Loucy (cell line): ENCODE measurements at regions not wholly inside any gene's neighbourhood (a gene's known extent, or its start where the extent isn't known, plus 50 kb on each side); places are given as distances from the start of the nearest gene placed in this dataset.

ENCODE experiments used
- H2AFZ ChIP-seq: fragments of 200-600 bp; sonication (generic); 2 replicates; pipeline ENCODE4 v1.6.0; 2016; ENCODE audit warnings: antibody characterized with exemption, mild to moderate bottlenecking, low read length, moderate library complexity
- H3F3A ChIP-seq: fragments of 200-600 bp; 2 replicates; pipeline ENCODE4 v1.6.0; 2016; ENCODE audit warnings: antibody characterized with exemption, low read depth, mild to moderate bottlenecking
- H3K27me3 ChIP-seq: fragments of 200-600 bp; sonication (generic); 2 replicates; pipeline ENCODE4 v1.6.1; 2014; ENCODE audit warnings: low read length, mild to moderate bottlenecking; ENCODE audit not compliant: insufficient read depth, poor library complexity, severe bottlenecking
- H3K36me3 ChIP-seq: fragments of 200-600 bp; sonication (generic); 2 replicates; pipeline ENCODE4 v1.6.1; 2016; ENCODE audit warnings: low read length; ENCODE audit not compliant: insufficient read depth
- H3K4me1 ChIP-seq: fragments of 200-600 bp; sonication (generic); 2 replicates; pipeline ENCODE4 v1.5.1; 2014; ENCODE audit warnings: low read length, mild to moderate bottlenecking; ENCODE audit not compliant: insufficient read depth, poor library complexity, severe bottlenecking
- H3K4me2 ChIP-seq: fragments of 200-600 bp; sonication (generic); 2 replicates; pipeline ENCODE4 v1.6.0; 2014; ENCODE audit warnings: antibody characterized with exemption, low read length, low read depth, mild to moderate bottlenecking; ENCODE audit not compliant: poor library complexity, severe bottlenecking
- H3K4me3 ChIP-seq: fragments of 200-600 bp; sonication (generic); 2 replicates; pipeline ENCODE4 v1.5.1; 2014; ENCODE audit warnings: low read length, mild to moderate bottlenecking, mixed read lengths; ENCODE audit not compliant: poor library complexity, severe bottlenecking
- H3K79me2 ChIP-seq: fragments of 200-600 bp; sonication (generic); 2 replicates; pipeline ENCODE4 v1.6.1; 2014; ENCODE audit warnings: low read length; ENCODE audit not compliant: insufficient read depth
- H3K9ac ChIP-seq: fragments of 200-600 bp; sonication (generic); 2 replicates; pipeline ENCODE4 v1.6.0; 2014; ENCODE audit warnings: mild to moderate bottlenecking, low read depth, low read length, moderate library complexity; ENCODE audit not compliant: poor library complexity, severe bottlenecking
- H3K9me2 ChIP-seq: fragments of 200-600 bp; sonication (generic); replicated peaks from 2 replicates; pipeline ENCODE4 v1.6.1; 2016; ENCODE audit warnings: low read depth, low read length, mixed read lengths
- H3K9me3 ChIP-seq: fragments of 200-600 bp; sonication (generic); 2 replicates; pipeline ENCODE4 v1.6.1; 2014; ENCODE audit warnings: mild to moderate bottlenecking, antibody characterized with exemption, low read length, low read depth; ENCODE audit not compliant: insufficient read depth
- H4K20me1 ChIP-seq: fragments of 200-600 bp; sonication (generic); 2 replicates; pipeline ENCODE4 v1.6.0; 2014; ENCODE audit warnings: antibody characterized with exemption, low read length, mild to moderate bottlenecking; ENCODE audit not compliant: insufficient read depth, poor library complexity, severe bottlenecking
- CTCF ChIP-seq: fragments of 200-600 bp; sonication (generic); conservative IDR thresholded peaks from 2 replicates; pipeline ENCODE4 v1.5.1; 2014; ENCODE audit warnings: mild to moderate bottlenecking, antibody characterized with exemption, low read length
- EZH2phosphoT487 ChIP-seq: fragments of 200-600 bp; IDR thresholded peaks from 2 replicates; pipeline ENCODE4 v1.6.1; 2018; ENCODE audit warnings: antibody characterized with exemption, mild to moderate bottlenecking, moderate library complexity, borderline replicate concordance

GRCh38 chr2:104405623-104406022, 448.3 kb upstream of the POU3F3 start:
- Histone ChIP-seq H3K4me3 (no peak overlapping the region), H3K27me3 (peaks cover 4% of the 10 kb centered on the region), H3K79me2 (no peaks in the 10 kb centered on the region), H3F3A (no peaks in the 10 kb centered on the region), H4K20me1 (no peaks in the 10 kb centered on the region), H3K4me2 (no peak overlapping the region), H3K9ac (no peak overlapping the region), H2AFZ (no peak overlapping the region), H3K4me1 (no peaks in the 10 kb centered on the region), H3K36me3 (no peaks in the 10 kb centered on the region), H3K9me3 (no peaks in the 10 kb centered on the region), H3K9me2 (no peaks in the 10 kb centered on the region)
- TF ChIP-seq EZH2phosphoT487, result no peak
- no peak for TF ChIP-seq CTCF

- H3K27me3 ChIP-seq, result peaks cover 4% of the 10 kb centered on the region
- H3K4me2 ChIP-seq, result no peak overlapping the region
- no peaks in the 10 kb centered on the region for H3K36me3 ChIP-seq
- H3K4me1 ChIP-seq, result no peaks in the 10 kb centered on the region
- H4K20me1 ChIP-seq, result no peaks in the 10 kb centered on the region
- no peaks in the 10 kb centered on the region for H3F3A ChIP-seq
- no peaks in the 10 kb centered on the region for H3K9me2 ChIP-seq
- H2AFZ ChIP-seq, result no peak overlapping the region
- no peak overlapping the region for H3K4me3 ChIP-seq
- H3K9ac ChIP-seq, result no peak overlapping the region
- no peaks in the 10 kb centered on the region for H3K9me3 ChIP-seq
- no peaks in the 10 kb centered on the region for H3K79me2 ChIP-seq
- TF ChIP-seq EZH2phosphoT487, result no peak
- no peak for TF ChIP-seq CTCF
These were observed 447.6 kb upstream of the POU3F3 start for GRCh38 chr2:104406261-104406726.

- H3F3A ChIP-seq, result no peaks in the 10 kb centered on the region
- no peaks in the 10 kb centered on the region for H3K4me1 ChIP-seq
- H3K4me3 ChIP-seq, result no peak overlapping the region
- no peaks in the 10 kb centered on the region for H4K20me1 ChIP-seq
- H3K4me2 ChIP-seq, result no peak overlapping the region
- H3K9ac ChIP-seq, result no peak overlapping the region
- no peaks in the 10 kb centered on the region for H3K9me3 ChIP-seq
- no peaks in the 10 kb centered on the region for H3K27me3 ChIP-seq
- H3K36me3 ChIP-seq, result no peaks in the 10 kb centered on the region
- H3K9me2 ChIP-seq, result no peaks in the 10 kb centered on the region
- H3K79me2 ChIP-seq, result no peaks in the 10 kb centered on the region
- no peak for TF ChIP-seq CTCF
- TF ChIP-seq EZH2phosphoT487, result no peak
- H2AFZ ChIP-seq, result no peak overlapping the region
These were observed 446.3 kb upstream of the POU3F3 start for GRCh38 chr2:104407641-104408040.
